ENCODE measurements at regions not wholly inside any gene's neighbourhood (a gene's known extent, or its start where the extent isn't known, plus 50 kb on each side); places are given as distances from the start of the nearest gene placed in this dataset.

GRCh38 chr17:77280304-77281121 is 139.7 kb downstream of the SEC14L1 start:
- TF ChIP-seq CTCF (IDR thresholded peaks at IDR 0.05; ENCODE audit: insufficient read depth, low read length, poor library complexity, severe bottlenecking) (no peak), EZH2phosphoT487 (conservative IDR thresholded peaks at IDR 0.05; ENCODE audit: low read length) (no peak)
- Histone ChIP-seq H3K4me3 (ENCODE audit: insufficient read depth, low read length, poor library complexity, severe bottlenecking) (no peak overlapping the region), H3K9me2 (replicated peaks; ENCODE audit: insufficient read depth, low read length) (no peaks in the 10 kb centered on the region), H3K9me3 (ENCODE audit: insufficient read depth, low read length) (no peaks in the 10 kb centered on the region), H3K79me2 (ENCODE audit: insufficient read depth, low read length) (no peaks in the 10 kb centered on the region), H3K27me3 (ENCODE audit: low read length) (peaks cover 2% of the 10 kb centered on the region; the same call in 1 of the 2 replicates), H3F3A (ENCODE audit: insufficient read depth) (no peaks in the 10 kb centered on the region), H2AFZ (ENCODE audit: low read depth, low read length, severe bottlenecking) (no peak overlapping the region), H3K9ac (ENCODE audit: low read length) (no peak overlapping the region), H3K36me3 (ENCODE audit: low read length) (no peaks in the 10 kb centered on the region), H4K20me1 (ENCODE audit: low read depth, low read length) (no peaks in the 10 kb centered on the region), H3K27ac (ENCODE audit: low read depth, low read length) (no peak overlapping the region), H3K4me2 (ENCODE audit: low read depth, low read length, poor library complexity, severe bottlenecking) (no peak overlapping the region)

- Histone ChIP-seq H3K79me2 (ENCODE audit: insufficient read depth, low read length) (no peaks in the 10 kb centered on the region), H3K9ac (ENCODE audit: low read length) (no peak overlapping the region), H3K9me3 (ENCODE audit: insufficient read depth, low read length) (no peaks in the 10 kb centered on the region), H3K36me3 (ENCODE audit: low read length) (no peaks in the 10 kb centered on the region), H4K20me1 (ENCODE audit: low read depth, low read length) (no peaks in the 10 kb centered on the region), H3K4me3 (ENCODE audit: insufficient read depth, low read length, poor library complexity, severe bottlenecking) (no peak overlapping the region), H2AFZ (ENCODE audit: low read depth, low read length, severe bottlenecking) (no peak overlapping the region), H3K27me3 (ENCODE audit: low read length) (peaks cover 2% of the 10 kb centered on the region; the same call in 1 of the 2 replicates), H3F3A (ENCODE audit: insufficient read depth) (no peaks in the 10 kb centered on the region), H3K4me2 (ENCODE audit: low read depth, low read length, poor library complexity, severe bottlenecking) (no peak overlapping the region), H3K9me2 (replicated peaks; ENCODE audit: insufficient read depth, low read length) (no peaks in the 10 kb centered on the region), H3K27ac (ENCODE audit: low read depth, low read length) (no peak overlapping the region)
- TF ChIP-seq EZH2phosphoT487 (conservative IDR thresholded peaks at IDR 0.05; ENCODE audit: low read length) (no peak), CTCF (IDR thresholded peaks at IDR 0.05; ENCODE audit: insufficient read depth, low read length, poor library complexity, severe bottlenecking) (no peak)
Measured at GRCh38 chr17:77281122-77281903, 140.5 kb downstream of the SEC14L1 start.

GRCh38 chr17:77281904-77282367 is 141.2 kb downstream of the SEC14L1 start:
- H3K4me2 ChIP-seq (ENCODE audit: low read depth, low read length, poor library complexity, severe bottlenecking) = no peak overlapping the region
- H3K27me3 ChIP-seq (ENCODE audit: low read length) = peaks cover 2% of the 10 kb centered on the region; the same call in 1 of the 2 replicates
- no peaks in the 10 kb centered on the region for H3K9me2 ChIP-seq (replicated peaks; ENCODE audit: insufficient read depth, low read length)
- no peaks in the 10 kb centered on the region for H3K79me2 ChIP-seq (ENCODE audit: insufficient read depth, low read length)
- no peak overlapping the region for H3K27ac ChIP-seq (ENCODE audit: low read depth, low read length)
- no peaks in the 10 kb centered on the region for H3K36me3 ChIP-seq (ENCODE audit: low read length)
- no peaks in the 10 kb centered on the region for H3F3A ChIP-seq (ENCODE audit: insufficient read depth)
- no peaks in the 10 kb centered on the region for H3K9me3 ChIP-seq (ENCODE audit: insufficient read depth, low read length)
- H3K9ac ChIP-seq (ENCODE audit: low read length) = no peak overlapping the region
- H2AFZ ChIP-seq (ENCODE audit: low read depth, low read length, severe bottlenecking) = no peak overlapping the region
- no peak overlapping the region for H3K4me3 ChIP-seq (ENCODE audit: insufficient read depth, low read length, poor library complexity, severe bottlenecking)
- no peaks in the 10 kb centered on the region for H4K20me1 ChIP-seq (ENCODE audit: low read depth, low read length)
- no peak for TF ChIP-seq EZH2phosphoT487 (conservative IDR thresholded peaks at IDR 0.05; ENCODE audit: low read length)
- TF ChIP-seq CTCF (IDR thresholded peaks at IDR 0.05; ENCODE audit: insufficient read depth, low read length, poor library complexity, severe bottlenecking) = no peak
